Glutamatergic neuron (in vitro differentiated cells): ENCODE measurements at regions not wholly inside any gene's neighbourhood (a gene's known extent, or its start where the extent isn't known, plus 50 kb on each side); places are given as distances from the start of the nearest gene placed in this dataset.
"Not testable (repeated sequence)": the region's sequence is repeated elsewhere in the genome, so short reads cannot be mapped to it uniquely, and the experiment has no call there.

Source experiments
- DNase-seq: peaks from one replicate; pipeline ENCODE4 v3.0.0; 2022
- H3K27ac Mint-ChIP-seq: one replicate; pipeline ENCODE4 v1.8.0; 2020; ENCODE audit warnings: mild to moderate bottlenecking, mixed read lengths, inconsistent platforms; ENCODE audit not compliant: unreplicated experiment
- H3K27me3 Mint-ChIP-seq: one replicate; pipeline ENCODE4 v1.8.0; 2020; ENCODE audit warnings: mild to moderate bottlenecking, moderate library complexity, mixed read lengths, inconsistent platforms; ENCODE audit not compliant: unreplicated experiment
- H3K36me3 Mint-ChIP-seq: one replicate; pipeline ENCODE4 v1.8.0; 2020; ENCODE audit warnings: mild to moderate bottlenecking, mixed read lengths, inconsistent platforms; ENCODE audit not compliant: unreplicated experiment
- H3K4me1 Mint-ChIP-seq: one replicate; pipeline ENCODE4 v1.8.0; 2020; ENCODE audit warnings: mild to moderate bottlenecking, low read depth, mixed read lengths, inconsistent platforms; ENCODE audit not compliant: unreplicated experiment
- H3K4me3 Mint-ChIP-seq: one replicate; pipeline ENCODE4 v1.8.0; 2020; ENCODE audit warnings: mild to moderate bottlenecking, mixed read lengths, inconsistent platforms; ENCODE audit not compliant: unreplicated experiment
- H3K9me3 Mint-ChIP-seq: one replicate; pipeline ENCODE4 v1.8.0; 2020; ENCODE audit warnings: mild to moderate bottlenecking, moderate library complexity, mixed read lengths, inconsistent platforms; ENCODE audit not compliant: unreplicated experiment
- CTCF ChIP-seq: fragments of 200-600 bp; sonication (generic); IDR thresholded peaks from one replicate; pipeline ENCODE4 v1.5.0; 2021; ENCODE audit not compliant: partially characterized antibody, unreplicated experiment

- Mint-ChIP-seq H3K9me3 (peaks cover 6% of the 10 kb centered on the region), H3K36me3 (no peaks in the 10 kb centered on the region), H3K4me3 (no peak overlapping the region), H3K27ac (no peak overlapping the region), H3K27me3 (peaks cover 2% of the 10 kb centered on the region), H3K4me1 (peaks cover 15% of the 10 kb centered on the region)
- DNase-seq = no peak
- TF ChIP-seq CTCF = no peak
These were observed 242.7 kb upstream of the KRR1 start for GRCh38 chr12:75754141-75754540.

- Mint-ChIP-seq H3K9me3 (peaks cover 2% of the 10 kb centered on the region), H3K4me3 (no peak overlapping the region), H3K36me3 (no peaks in the 10 kb centered on the region), H3K4me1 (peaks cover 3% of the 10 kb centered on the region), H3K27ac (no peak overlapping the region), H3K27me3 (no peaks in the 10 kb centered on the region)
- no peak for DNase-seq
- TF ChIP-seq CTCF = no peak
These were observed 240.5 kb upstream of the KRR1 start for GRCh38 chr12:75751769-75752471.

DNA sequence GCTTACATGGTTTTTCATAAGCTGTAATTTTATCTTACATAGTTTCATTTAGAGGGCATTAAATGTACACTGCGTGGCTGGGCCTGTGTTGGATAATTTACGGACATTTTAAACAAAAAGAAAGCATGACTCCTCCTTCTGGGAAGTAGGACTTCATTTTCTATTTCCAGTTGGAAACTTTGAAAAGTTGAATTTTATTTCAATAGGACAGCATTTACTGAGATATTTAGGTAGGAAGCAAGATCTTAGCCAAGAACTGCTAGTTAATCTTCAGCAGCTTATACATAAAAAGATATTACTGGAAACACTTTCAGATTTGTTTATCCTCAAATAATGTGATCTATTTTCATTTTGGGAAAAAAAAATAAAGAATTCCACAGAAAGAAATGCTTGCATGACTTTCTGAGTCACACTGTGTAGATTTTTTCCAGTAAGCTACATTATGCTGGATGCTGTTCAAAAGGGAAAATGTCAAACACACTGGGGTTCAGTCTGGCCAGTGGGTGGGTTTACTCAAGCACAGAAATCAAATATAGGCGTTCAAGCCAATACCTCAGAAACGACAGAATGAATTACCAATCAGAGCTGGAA lies 239.4 kb upstream of the KRR1 start:
- no peak for TF ChIP-seq CTCF
- Mint-ChIP-seq H3K4me3 (no peak overlapping the region), H3K27me3 (no peaks in the 10 kb centered on the region), H3K27ac (no peak overlapping the region), H3K9me3 (peaks cover 2% of the 10 kb centered on the region), H3K4me1 (peaks cover 3% of the 10 kb centered on the region), H3K36me3 (no peaks in the 10 kb centered on the region)
- DNase-seq = no peak

- not testable (repeated sequence) for H3K36me3 Mint-ChIP-seq, H3K4me3 Mint-ChIP-seq, H3K4me1 Mint-ChIP-seq, DNase-seq, H3K27me3 Mint-ChIP-seq, H3K27ac Mint-ChIP-seq, H3K9me3 Mint-ChIP-seq
These were observed 237.6 kb upstream of the KRR1 start for GRCh38 chr12:75748990-75749389.

DNA sequence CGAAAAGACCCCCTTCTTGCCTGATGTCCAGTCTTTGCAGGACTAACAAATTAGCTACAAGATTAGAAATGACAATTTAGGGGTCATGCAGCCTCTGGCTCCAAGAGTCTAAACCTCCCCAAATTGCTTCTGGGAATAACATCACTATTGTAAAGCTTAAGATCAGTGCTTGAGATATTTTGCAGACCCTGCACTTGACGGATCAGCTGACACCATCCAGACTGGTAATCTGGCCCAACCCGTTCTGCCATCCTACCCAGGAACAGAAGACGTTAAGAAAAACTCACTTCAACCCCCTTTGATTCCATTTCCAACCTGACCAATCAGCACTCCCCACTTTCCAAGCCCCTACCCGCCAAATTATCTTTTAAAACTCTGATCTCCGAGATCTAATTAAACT lies 236.7 kb upstream of the KRR1 start:
- no peak overlapping the region for H3K4me3 Mint-ChIP-seq
- peaks cover 6% of the 10 kb centered on the region for H3K27me3 Mint-ChIP-seq
- TF ChIP-seq CTCF = no peak
- peaks cover 1% of the 10 kb centered on the region for H3K9me3 Mint-ChIP-seq
- peaks cover 5% of the 10 kb centered on the region for H3K36me3 Mint-ChIP-seq
- H3K27ac Mint-ChIP-seq = peak overlapping the region; percentile 62
- H3K4me1 Mint-ChIP-seq = peaks cover 9% of the 10 kb centered on the region
- DNase-seq = no peak
